Stimulated activated naive B cell treated with anti-CD40 and anti-IgM and Interleukin-4, amounts not matched to agents 10 μg/mL and 1 μg/mL and 100 μg/mL, for 72 hours (primary cell): ENCODE measurements at regions not wholly inside any gene's neighbourhood (a gene's known extent, or its start where the extent isn't known, plus 50 kb on each side); places are given as distances from the start of the nearest gene placed in this dataset.
"Not testable (repeated sequence)": the region's sequence is repeated elsewhere in the genome, so short reads cannot be mapped to it uniquely, and the experiment has no call there.

ENCODE experiments used
- ATAC-seq, 2 donors: fragments of 150-1000 bp; cut with Tn5 transposase; replicated peaks; 2 replicates each; pipeline ENCODE4 v1.10.0; 2021; ENCODE audit warnings: moderate library complexity in 1 of 2
- DNase-seq: peaks from one replicate; pipeline ENCODE4 v3.0.0; 2021
- H3K27ac Mint-ChIP-seq: one replicate; pipeline ENCODE4 v1.8.0; 2022; ENCODE audit warnings: mild to moderate bottlenecking, mixed read lengths
- H3K27me3 Mint-ChIP-seq, 2 donors: one replicate each; pipeline ENCODE4 v1.8.0; 2022; ENCODE audit warnings: mixed read lengths in 2 of 2
- H3K36me3 Mint-ChIP-seq, 2 donors: one replicate each; pipeline ENCODE4 v1.8.0; 2022; ENCODE audit warnings: mixed read lengths in 2 of 2, mild to moderate bottlenecking in 1 of 2
- H3K4me1 Mint-ChIP-seq, 2 donors: one replicate each; pipeline ENCODE4 v1.8.0; 2022; ENCODE audit warnings: mixed read lengths in 2 of 2, mild to moderate bottlenecking in 1 of 2
- H3K4me3 Mint-ChIP-seq, 2 donors: one replicate each; pipeline ENCODE4 v1.8.0; 2022; ENCODE audit warnings: mild to moderate bottlenecking in 2 of 2, mixed read lengths in 2 of 2, moderate library complexity in 1 of 2
- H3K9me3 Mint-ChIP-seq, 2 donors: one replicate each; pipeline ENCODE4 v1.8.0; 2022; ENCODE audit warnings: mixed read lengths in 2 of 2, mild to moderate bottlenecking in 1 of 2

- Mint-ChIP-seq H3K36me3 (no peaks in the 10 kb centered on the region), H3K4me1 (no peaks in the 10 kb centered on the region)
- no peak for DNase-seq
Measured at GRCh38 chr11:22567759-22568158, 57.9 kb downstream of the FANCF start.

GRCh38 chr11:22566293-22566692 is 59.3 kb downstream of the FANCF start:
- Mint-ChIP-seq H3K9me3 (peaks cover 3 to 4% of the 10 kb centered on the region in 2 donors), H3K36me3 (no peaks in the 10 kb centered on the region), H3K27ac (no peak overlapping the region), H3K4me1 (no peaks in the 10 kb centered on the region), H3K27me3 (peaks cover 4 to 12% of the 10 kb centered on the region in 2 donors), H3K4me3 (no peak overlapping the region)
- ATAC-seq (no peak), DNase-seq (no peak)

More at GRCh38 chr11:22567759-22568158, 57.9 kb downstream of the FANCF start:
- peaks cover 4 to 12% of the 10 kb centered on the region in 2 donors for H3K27me3 Mint-ChIP-seq
- no peak overlapping the region for H3K4me3 Mint-ChIP-seq
- peaks cover 3 to 4% of the 10 kb centered on the region in 2 donors for H3K9me3 Mint-ChIP-seq
- H3K27ac Mint-ChIP-seq, result no peak overlapping the region
- ATAC-seq, result peak in 1 of 2 donors; percentile 16

- Mint-ChIP-seq H3K27me3 (peaks cover 0 to 5% of the 10 kb centered on the region in 2 donors), H3K4me1 (no peaks in the 10 kb centered on the region), H3K27ac (no peak overlapping the region), H3K9me3 (peaks cover 3 to 4% of the 10 kb centered on the region in 2 donors), H3K36me3 (no peaks in the 10 kb centered on the region), H3K4me3 (no peak overlapping the region)
- no peak for ATAC-seq
- no peak for DNase-seq
Measured at GRCh38 chr11:22561283-22561682, 64.3 kb downstream of the FANCF start.

- peaks cover 2 to 4% of the 10 kb centered on the region in 2 donors for H3K9me3 Mint-ChIP-seq
- no peak overlapping the region for H3K27ac Mint-ChIP-seq
- no peaks in the 10 kb centered on the region for H3K36me3 Mint-ChIP-seq
- no peaks in the 10 kb centered on the region for H3K27me3 Mint-ChIP-seq
- ATAC-seq (no peak), DNase-seq (no peak)
- no peak overlapping the region for H3K4me3 Mint-ChIP-seq
- H3K4me1 Mint-ChIP-seq, result no peaks in the 10 kb centered on the region
Measured at GRCh38 chr11:22559416-22559815, 66.2 kb downstream of the FANCF start.

GRCh38 chr11:22558664-22559063 is 67.0 kb downstream of the FANCF start:
- no peak for ATAC-seq
- Mint-ChIP-seq H3K9me3 (peaks cover 2 to 4% of the 10 kb centered on the region in 2 donors), H3K4me3 (no peak overlapping the region), H3K27me3 (no peaks in the 10 kb centered on the region), H3K4me1 (peaks cover 0 to 5% of the 10 kb centered on the region in 2 donors), H3K36me3 (no peaks in the 10 kb centered on the region), H3K27ac (no peak overlapping the region)
- no peak for DNase-seq

GRCh38 chr11:22556381-22556780 is 69.2 kb downstream of the FANCF start:
- DNase-seq, result no peak
- Mint-ChIP-seq H3K36me3 (no peaks in the 10 kb centered on the region), H3K4me3 (no peak overlapping the region), H3K27me3 (peaks cover 4 to 5% of the 10 kb centered on the region in 2 donors), H3K9me3 (no peaks in the 10 kb centered on the region), H3K4me1 (peaks cover 0 to 5% of the 10 kb centered on the region in 2 donors), H3K27ac (no peak overlapping the region)
- no peak for ATAC-seq

- Mint-ChIP-seq H3K4me3 (no peak overlapping the region), H3K9me3 (no peaks in the 10 kb centered on the region), H3K4me1 (peaks cover 0 to 5% of the 10 kb centered on the region in 2 donors), H3K27ac (no peak overlapping the region), H3K36me3 (no peaks in the 10 kb centered on the region), H3K27me3 (peaks cover 4 to 5% of the 10 kb centered on the region in 2 donors)
- DNase-seq (no peak), ATAC-seq (no peak)
Measured at GRCh38 chr11:22555881-22556280, 69.7 kb downstream of the FANCF start.

- H3K4me3 Mint-ChIP-seq, result no peak overlapping the region
- ATAC-seq, result peak; percentile 66 to 77
- H3K27ac Mint-ChIP-seq, result no peak overlapping the region
- H3K9me3 Mint-ChIP-seq, result no peaks in the 10 kb centered on the region
- peaks cover 0 to 5% of the 10 kb centered on the region in 2 donors for H3K4me1 Mint-ChIP-seq
- DNase-seq, result no peak
- H3K27me3 Mint-ChIP-seq, result peaks cover 4 to 5% of the 10 kb centered on the region in 2 donors
- H3K36me3 Mint-ChIP-seq, result no peaks in the 10 kb centered on the region
Measured at GRCh38 chr11:22554221-22554620, 71.4 kb downstream of the FANCF start.

- H3K36me3 Mint-ChIP-seq, result no peaks in the 10 kb centered on the region
- DNase-seq, result no peak
- H3K4me1 Mint-ChIP-seq, result peaks cover 0 to 5% of the 10 kb centered on the region in 2 donors
- no peak overlapping the region for H3K27ac Mint-ChIP-seq
- H3K4me3 Mint-ChIP-seq, result no peak overlapping the region
- H3K27me3 Mint-ChIP-seq, result peaks cover 4 to 11% of the 10 kb centered on the region in 2 donors
- no peak for ATAC-seq
- H3K9me3 Mint-ChIP-seq, result no peaks in the 10 kb centered on the region
Measured at GRCh38 chr11:22552885-22553284, 72.7 kb downstream of the FANCF start.

- Mint-ChIP-seq H3K36me3 (no peaks in the 10 kb centered on the region), H3K27ac (no peak overlapping the region), H3K4me1 (no peaks in the 10 kb centered on the region), H3K27me3 (peaks cover 0 to 11% of the 10 kb centered on the region in 2 donors), H3K9me3 (no peaks in the 10 kb centered on the region), H3K4me3 (no peak overlapping the region)
- no peak for ATAC-seq
- DNase-seq, result no peak
Measured at GRCh38 chr11:22546746-22547145, 78.9 kb downstream of the FANCF start.

GRCh38 chr11:22543261-22543660 is 82.4 kb downstream of the FANCF start:
- Mint-ChIP-seq H3K27ac (no peak overlapping the region), H3K4me3 (no peak overlapping the region), H3K9me3 (no peaks in the 10 kb centered on the region), H3K4me1 (no peaks in the 10 kb centered on the region), H3K36me3 (no peaks in the 10 kb centered on the region), H3K27me3 (peaks cover 0 to 10% of the 10 kb centered on the region in 2 donors)
- ATAC-seq (no peak), DNase-seq (no peak)

GRCh38 chr11:22539821-22540256 is 85.8 kb downstream of the FANCF start:
- Mint-ChIP-seq H3K27ac (no peak overlapping the region), H3K4me3 (no peak overlapping the region), H3K9me3 (no peaks in the 10 kb centered on the region), H3K4me1 (no peaks in the 10 kb centered on the region), H3K36me3 (no peaks in the 10 kb centered on the region), H3K27me3 (peaks cover 0 to 5% of the 10 kb centered on the region in 2 donors)
- DNase-seq, result no peak
- ATAC-seq, result peak in 1 of 2 donors; percentile 38

- H3K4me1 Mint-ChIP-seq, result no peaks in the 10 kb centered on the region
- peaks cover 0 to 5% of the 10 kb centered on the region in 2 donors for H3K27me3 Mint-ChIP-seq
- H3K9me3 Mint-ChIP-seq, result no peaks in the 10 kb centered on the region
- no peak overlapping the region for H3K27ac Mint-ChIP-seq
- no peak overlapping the region for H3K4me3 Mint-ChIP-seq
- no peaks in the 10 kb centered on the region for H3K36me3 Mint-ChIP-seq
- ATAC-seq (no peak), DNase-seq (no peak)
Measured at GRCh38 chr11:22536071-22536470, 89.6 kb downstream of the FANCF start.

- H3K4me3 Mint-ChIP-seq, DNase-seq: not testable (repeated sequence)
Measured at GRCh38 chr11:22528612-22529429, 96.8 kb downstream of the FANCF start.

GRCh38 chr11:22522225-22522624 is 103.4 kb downstream of the FANCF start:
- ATAC-seq (no peak), DNase-seq (no peak)
- no peaks in the 10 kb centered on the region for H3K36me3 Mint-ChIP-seq
- no peaks in the 10 kb centered on the region for H3K9me3 Mint-ChIP-seq
- no peaks in the 10 kb centered on the region for H3K4me1 Mint-ChIP-seq
- H3K4me3 Mint-ChIP-seq, result no peak overlapping the region
- no peak overlapping the region for H3K27ac Mint-ChIP-seq
- H3K27me3 Mint-ChIP-seq, result no peaks in the 10 kb centered on the region

More at GRCh38 chr11:22528612-22529429, 96.8 kb downstream of the FANCF start:
- H3K27me3 Mint-ChIP-seq, H3K36me3 Mint-ChIP-seq, ATAC-seq, H3K27ac Mint-ChIP-seq, H3K9me3 Mint-ChIP-seq, H3K4me1 Mint-ChIP-seq: not testable (repeated sequence)
